LNCaP clone FGC (cell line): ENCODE measurements at regions not wholly inside any gene's neighbourhood (a gene's known extent, or its start where the extent isn't known, plus 50 kb on each side); places are given as distances from the start of the nearest gene placed in this dataset.

Experiments used
- DNase-seq: peaks from one replicate; pipeline ENCODE4 v3.0.0-alpha.2; 2011; ENCODE audit warnings: low read depth
- H3K4me3 ChIP-seq: 2 replicates; pipeline ENCODE4 v1.5.1; 2011; ENCODE audit warnings: mild to moderate bottlenecking, low read depth, low read length, control low read depth
- CTCF ChIP-seq: IDR thresholded peaks from 2 replicates; pipeline ENCODE4 v1.5.1; 2012; ENCODE audit warnings: mild to moderate bottlenecking; ENCODE audit not compliant: control insufficient read depth, insufficient read depth; ENCODE audit errors: extremely low read depth

GRCh38 chr7:98518159-98518947, 98.7 kb upstream of the NPTX2 start:
- no peak for DNase-seq
- no peak for TF ChIP-seq CTCF

GRCh38 chr7:98515201-98515600, 101.9 kb upstream of the NPTX2 start:
- TF ChIP-seq CTCF = no peak
- no peak for DNase-seq
- H3K4me3 ChIP-seq = no peak overlapping the region

More at GRCh38 chr7:98518159-98518947, 98.7 kb upstream of the NPTX2 start:
- H3K4me3 ChIP-seq = no peak overlapping the region

DNA sequence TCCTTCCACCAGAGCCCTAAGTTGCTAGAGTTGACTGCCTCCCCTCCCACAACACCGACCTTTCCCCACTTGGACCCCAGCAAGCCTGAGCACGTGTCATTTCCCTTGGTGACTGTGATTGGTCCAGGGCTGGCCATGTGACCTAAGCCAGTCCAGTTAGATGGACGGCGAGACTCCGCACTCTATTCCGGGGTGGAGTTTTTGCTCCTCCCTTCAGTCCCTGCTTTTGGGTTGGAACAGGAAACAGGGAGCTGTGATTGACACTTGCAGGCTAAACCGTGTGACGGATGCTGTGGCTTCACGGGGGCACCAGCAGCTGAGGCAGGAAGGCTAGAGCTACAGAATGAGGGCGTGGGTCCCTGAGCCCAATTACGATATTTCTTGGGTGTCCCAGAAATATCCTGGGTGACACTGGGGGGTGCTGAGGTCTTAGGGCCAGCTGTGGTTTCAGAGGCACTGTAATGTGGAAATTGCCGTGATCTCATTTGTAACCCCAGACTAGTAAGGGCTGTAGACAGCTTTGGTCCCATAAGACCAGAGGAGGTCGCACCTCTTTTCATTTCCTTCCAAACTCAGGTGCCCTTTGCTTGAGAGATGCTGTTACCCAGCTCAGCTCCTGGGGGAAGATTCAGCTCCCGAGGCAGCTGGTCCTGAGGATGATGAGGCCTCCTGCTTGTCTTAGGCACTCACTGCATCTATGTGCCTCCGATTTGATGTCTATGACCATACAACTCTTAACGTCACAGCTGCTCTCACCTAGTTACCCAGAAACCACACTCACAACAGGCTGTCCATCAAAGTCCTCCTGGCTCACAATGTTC, 102.7 kb upstream of the NPTX2 start:
- H3K4me3 ChIP-seq = no peak overlapping the region
- TF ChIP-seq CTCF = no peak
- DNase-seq = no peak

DNA sequence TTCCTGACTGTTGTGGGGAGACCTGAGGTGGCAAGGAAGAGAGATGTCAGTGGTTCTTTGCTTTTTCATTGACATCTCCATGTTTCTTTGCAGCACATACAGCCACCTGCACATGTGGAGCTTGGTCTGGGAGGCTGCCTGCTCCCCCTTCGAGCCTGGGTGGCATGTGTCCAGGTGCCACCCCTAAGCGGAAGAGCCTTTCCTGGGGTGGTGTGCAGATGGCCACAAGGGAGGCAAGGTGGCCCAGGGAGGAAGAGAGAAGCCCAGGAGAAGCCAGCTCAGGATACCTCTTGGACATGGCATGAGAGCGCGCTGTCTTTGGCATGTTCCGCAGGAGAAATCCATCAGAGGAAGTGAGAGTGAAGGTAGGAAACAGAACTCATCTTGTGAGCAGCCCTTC, 105.9 kb upstream of the NPTX2 start:
- no peak overlapping the region for H3K4me3 ChIP-seq
- no peak for DNase-seq
- no peak for TF ChIP-seq CTCF

DNA sequence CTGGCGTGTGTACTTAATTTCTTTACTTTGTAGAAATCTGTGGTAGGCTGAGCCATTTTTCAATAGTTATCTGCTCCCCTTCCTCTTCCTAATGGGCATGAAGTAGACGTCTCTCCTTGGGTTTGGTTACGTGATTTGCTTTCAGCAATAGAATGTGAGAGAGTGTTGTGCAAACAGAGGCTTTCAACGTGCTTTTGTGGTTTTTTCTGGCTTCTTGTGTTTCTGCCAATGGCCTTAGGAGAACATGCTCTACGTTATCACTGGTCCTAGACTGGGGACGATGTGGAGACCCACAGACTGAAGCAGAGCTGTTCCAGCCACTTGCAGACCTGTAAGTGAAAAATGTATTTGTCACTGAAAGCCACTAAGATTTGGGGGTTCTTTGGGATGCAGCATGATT, 107.2 kb upstream of the NPTX2 start:
- no peak for DNase-seq
- H3K4me3 ChIP-seq = no peak overlapping the region
- no peak for TF ChIP-seq CTCF

DNA sequence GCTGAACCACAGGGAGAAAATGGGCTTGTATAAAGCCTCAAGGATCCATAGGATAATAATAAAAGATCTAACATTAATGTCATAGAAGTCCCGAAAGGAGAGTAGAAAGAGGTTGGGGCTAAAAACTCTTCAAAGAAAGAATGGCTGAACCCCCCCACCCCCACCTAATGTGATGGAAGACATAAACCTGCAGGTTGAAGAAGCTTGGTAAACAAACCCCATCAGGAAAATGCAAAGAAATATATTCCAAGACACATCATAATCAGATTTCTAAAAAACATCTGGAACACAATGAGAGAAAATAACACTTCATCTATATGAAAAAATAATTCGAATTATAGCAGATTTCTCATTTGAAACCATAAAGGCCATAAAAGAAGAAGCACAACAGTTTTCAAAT, 105.6 kb upstream of the BAIAP2L1 start:
- no peak for DNase-seq
- no peak overlapping the region for H3K4me3 ChIP-seq
- no peak for TF ChIP-seq CTCF
